GM18526 (cell line): ENCODE measurements at regions not wholly inside any gene's neighbourhood (a gene's known extent, or its start where the extent isn't known, plus 50 kb on each side); places are given as distances from the start of the nearest gene placed in this dataset.

Source experiments
- POLR2A ChIP-seq: IDR thresholded peaks from 3 replicates; pipeline ENCODE4 v1.6.1; 2011; ENCODE audit not compliant: insufficient read length; ENCODE audit errors: extremely low read depth

DNA sequence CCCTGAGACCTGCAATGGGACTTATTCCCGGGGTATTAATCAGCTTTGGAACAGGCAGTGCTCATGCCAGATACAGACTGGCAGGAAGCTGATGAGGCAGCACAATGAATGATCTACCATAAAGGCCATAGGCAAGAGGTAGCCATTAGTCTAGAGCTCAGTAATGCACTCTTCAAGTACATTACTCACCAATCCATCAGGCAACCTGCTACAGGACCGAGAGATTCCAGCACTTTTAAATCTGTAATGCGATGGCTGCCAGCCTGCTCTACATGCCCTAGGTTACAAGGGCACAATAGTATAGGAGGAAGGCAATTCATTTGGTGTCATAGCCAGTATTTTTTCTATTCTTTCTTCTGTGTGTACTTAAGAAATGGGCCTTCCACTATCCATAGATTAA is 217.8 kb upstream of the PMFBP1 start:
- TF ChIP-seq POLR2A = no peak

DNA sequence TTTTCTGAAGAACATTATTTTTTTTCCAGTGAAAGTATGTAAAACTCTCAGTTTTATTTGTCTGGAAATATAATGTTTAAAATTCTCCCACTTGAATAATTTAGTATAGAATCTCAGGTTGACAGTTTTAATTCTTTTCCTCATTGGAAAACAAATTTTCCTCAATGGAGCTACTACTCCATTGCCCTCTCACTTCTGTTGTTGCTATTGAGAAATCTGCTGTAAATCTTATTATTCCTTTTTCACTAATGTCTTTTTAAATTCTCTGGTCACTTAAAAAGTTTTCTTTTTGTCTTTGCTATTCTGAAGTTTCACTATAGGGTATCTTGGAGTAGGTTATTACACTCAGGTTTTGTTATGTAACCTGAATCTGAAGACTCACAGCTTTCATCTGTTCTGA is 216.1 kb upstream of the PMFBP1 start:
- no peak for TF ChIP-seq POLR2A

DNA sequence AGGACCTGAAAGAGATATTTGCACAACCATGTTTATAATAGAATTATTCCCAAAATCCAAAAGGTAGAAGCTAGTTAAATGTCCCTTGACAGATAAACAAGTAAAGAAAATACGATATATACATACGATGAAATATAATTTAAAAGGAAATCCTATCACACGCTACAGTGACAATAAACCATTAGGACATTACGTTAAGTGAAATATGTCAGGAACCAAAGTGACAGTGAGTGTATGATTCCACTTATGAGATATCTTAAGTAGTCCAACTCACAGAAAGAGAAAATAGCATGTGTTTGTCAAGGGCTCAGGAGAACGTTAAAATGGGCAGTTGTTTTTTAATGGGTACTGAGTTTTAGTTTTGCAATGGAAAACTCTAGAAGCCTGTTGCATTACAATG is 212.7 kb upstream of the PMFBP1 start:
- no peak for TF ChIP-seq POLR2A

DNA sequence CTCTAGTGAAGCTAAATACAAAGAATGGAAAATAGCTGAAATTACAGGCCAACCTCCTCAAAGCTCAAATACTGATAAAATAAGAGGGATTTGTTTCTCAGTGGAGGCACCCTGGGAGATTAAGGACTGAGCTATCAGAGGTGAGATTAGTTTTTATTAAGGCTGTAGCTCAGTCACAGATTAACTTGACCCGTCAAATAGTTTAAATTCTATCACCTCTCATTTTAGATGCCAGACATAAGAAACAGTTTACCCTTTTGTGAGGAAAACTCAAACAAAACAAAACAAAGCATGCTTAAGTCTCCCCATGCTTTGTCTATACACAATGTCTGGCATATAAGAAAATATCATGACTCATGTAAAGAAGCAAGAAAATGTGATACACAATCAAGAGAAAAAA is 208.3 kb upstream of the PMFBP1 start:
- TF ChIP-seq POLR2A = no peak

DNA sequence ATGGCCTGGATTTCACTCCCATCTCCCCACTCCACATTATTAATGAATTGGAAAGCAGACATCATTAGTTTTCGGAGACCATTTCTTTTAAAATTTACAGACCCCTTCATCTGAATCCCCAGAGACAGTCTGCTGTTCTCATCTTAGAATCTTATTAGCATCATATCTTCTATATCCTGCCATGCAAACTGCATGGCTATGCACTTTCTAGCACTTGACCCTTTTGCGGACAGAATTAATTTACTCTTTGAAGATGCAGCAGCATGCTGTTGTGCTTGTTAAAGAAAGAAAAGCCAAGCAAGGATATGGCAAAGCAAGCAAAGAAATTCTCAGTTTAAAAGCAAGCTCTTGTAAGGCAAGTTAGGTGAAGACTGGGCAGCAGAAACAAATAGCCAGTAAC is 201.2 kb upstream of the PMFBP1 start:
- no peak for TF ChIP-seq POLR2A

DNA sequence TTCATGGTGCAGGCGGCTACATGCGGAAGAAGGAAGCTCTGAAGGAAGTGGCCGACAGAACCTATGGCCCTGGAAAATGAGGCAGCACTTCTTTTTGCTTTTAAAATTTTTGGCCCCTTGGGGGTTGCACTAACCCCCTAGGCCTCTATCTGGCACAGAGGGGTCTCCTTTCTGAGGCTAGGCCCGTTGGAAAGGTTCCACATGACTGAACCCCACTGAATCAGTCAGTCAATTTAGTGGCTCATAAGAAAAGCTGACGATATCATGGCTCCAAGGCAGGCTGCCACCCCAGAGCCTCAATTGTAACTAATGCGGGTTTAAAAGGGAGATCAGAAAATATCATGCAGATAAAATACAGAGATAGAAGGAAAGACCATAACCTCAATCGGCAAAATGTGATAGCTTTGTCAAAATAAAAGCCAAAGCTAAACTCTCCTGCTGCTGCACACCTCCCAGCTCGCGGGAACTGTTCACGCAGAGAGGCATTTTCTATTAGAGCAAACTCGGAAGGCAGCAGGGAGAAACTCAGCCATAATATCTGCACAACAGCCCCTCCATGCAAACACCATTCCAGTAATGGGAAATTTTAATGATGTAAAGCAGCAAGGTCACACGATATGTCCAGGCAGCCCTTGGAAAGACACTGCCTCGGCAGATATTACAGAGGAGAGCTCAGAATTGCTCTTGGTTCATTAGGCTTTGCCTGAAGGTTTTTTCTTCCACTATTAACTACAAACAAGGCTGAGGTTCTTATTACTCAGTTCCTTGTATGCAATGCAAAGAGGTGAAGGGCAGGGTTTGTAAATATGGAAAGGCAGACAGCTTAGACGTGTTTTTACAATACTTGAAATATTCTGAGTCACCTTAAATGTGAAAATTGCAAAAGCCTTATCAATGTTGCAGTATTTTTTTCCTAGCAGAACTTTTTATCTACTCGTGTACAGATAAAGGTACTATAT is 200.4 kb upstream of the PMFBP1 start:
- TF ChIP-seq POLR2A = no peak

DNA sequence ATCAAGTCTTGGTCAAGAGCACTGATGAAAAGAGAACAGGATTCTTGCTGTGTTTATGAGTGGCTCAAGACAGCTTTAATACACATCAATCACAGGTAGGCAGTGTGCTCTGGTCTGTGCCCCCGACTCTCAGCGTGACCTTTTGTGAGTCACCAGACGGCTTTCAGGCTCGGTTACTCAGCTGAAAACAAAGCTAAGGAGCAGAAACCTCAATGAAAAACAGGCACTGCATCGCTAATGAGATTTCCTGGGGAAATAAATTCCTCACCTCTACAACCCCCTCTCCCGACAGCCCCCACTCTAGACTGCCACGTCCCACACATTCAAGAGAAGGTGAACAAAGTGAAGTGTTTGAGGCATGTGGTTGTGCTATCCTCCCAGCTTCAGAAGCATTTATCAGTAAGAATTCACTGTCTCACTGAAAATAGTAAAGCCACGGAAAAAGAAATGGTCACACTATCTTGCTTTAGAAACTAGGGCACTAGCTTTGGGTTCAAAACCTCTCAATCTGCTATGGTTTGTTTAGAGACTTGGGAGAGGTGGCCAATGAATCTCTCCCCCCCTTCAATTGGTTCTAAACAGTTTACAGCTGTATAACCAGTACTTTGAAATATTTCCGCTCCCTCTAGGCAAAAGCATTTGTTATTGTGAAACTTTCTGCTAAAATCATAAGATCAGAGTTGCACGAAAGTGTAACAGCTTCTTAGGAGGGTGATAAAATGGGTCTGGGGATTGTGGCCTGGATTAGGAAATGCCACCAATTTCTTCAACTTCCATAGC is 199.5 kb upstream of the PMFBP1 start:
- TF ChIP-seq POLR2A = no peak

DNA sequence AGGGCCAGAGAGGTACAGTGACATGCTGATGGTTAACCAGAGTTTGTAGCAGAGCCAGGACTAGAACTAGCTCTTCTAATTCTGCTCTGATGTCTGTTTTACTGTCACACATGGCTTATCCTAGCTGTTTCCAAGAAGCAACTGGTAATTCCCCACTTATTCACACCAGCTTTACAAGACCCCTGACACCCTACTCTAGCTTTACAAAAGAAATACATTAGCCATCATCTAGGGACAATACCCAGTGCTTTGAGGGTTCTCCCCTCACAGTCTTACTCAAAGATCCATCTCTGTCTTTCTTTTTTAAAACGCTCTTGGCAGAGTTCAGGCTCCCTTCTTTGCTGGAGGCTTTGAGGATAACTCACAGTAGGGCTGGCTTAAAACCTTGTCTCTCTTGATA is 197.3 kb upstream of the PMFBP1 start:
- TF ChIP-seq POLR2A = no peak

DNA sequence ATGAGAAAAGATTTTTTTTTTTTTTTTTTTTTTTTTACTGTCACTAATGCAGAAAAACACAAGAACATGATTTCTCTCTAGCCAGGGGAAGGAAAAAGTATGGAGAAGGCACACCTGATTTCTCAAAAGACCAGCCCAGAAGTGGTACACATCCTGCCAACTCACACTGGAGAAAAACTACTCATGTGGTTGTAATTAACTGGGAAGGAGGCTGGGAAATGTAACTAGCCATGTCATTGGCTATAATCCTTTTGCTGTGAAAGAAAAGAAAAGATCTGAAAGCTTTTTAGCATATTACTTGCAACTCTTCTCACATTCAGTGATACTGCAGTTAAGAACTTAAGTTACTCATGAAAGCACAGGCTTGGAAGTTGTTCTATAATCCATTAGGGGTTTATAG is 195.9 kb upstream of the PMFBP1 start:
- TF ChIP-seq POLR2A = no peak

DNA sequence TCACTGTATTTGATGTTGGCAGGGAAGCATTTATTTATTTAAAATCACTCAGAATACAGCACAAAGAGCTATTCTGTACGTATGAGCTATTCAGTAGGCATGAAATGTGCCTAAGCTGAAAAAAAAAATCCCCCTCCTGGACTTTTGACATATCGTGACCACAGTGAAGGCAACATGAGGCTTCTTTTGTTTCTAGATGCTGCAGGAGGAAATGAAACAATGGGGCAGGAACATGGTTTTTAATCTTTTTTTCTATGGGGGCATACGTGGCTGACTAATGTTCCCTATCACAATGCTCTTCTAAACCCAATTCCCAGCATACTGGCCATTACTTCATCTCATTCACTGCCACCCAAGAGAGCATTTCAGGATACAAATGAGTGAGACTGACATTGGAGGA is 191.0 kb upstream of the PMFBP1 start:
- no peak for TF ChIP-seq POLR2A

DNA sequence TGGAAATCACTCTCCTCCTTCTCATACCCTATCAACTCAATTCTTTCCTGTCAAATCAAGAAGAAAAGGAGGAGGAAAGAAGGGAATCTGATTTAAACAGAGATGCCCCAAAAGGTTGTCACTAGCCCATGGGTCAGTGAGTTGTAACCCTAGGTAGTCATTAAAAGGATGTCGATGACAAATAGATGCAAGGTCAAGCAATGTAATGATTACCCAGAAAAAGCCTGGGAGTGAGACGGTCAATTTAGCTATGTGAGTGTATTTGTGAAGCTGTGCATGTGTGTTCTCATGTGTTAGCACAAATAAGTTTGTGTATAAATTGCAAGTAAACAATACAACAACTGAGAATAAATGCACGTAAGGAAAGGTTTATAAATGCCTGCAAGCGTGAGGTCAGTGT is 190.5 kb upstream of the PMFBP1 start:
- TF ChIP-seq POLR2A = no peak

DNA sequence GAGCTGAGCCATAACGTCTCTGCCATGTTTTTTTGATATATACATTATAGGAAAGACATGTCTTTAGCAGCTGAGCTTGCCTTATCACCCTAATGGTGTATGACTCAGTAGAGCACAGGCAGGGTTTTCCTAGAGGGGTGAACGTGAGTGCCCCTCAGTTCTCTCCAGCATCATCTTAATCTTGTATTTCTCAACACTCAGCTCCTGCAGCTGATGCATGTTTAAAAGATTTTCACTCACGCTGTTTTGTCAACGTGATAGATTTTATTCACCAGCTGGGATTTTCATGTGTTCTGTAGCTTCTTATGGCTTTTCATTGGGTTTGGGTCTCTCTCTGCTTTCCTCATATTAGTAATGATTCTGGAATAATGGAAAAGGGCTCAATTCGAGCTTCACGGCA is 186.0 kb upstream of the PMFBP1 start:
- no peak for TF ChIP-seq POLR2A

DNA sequence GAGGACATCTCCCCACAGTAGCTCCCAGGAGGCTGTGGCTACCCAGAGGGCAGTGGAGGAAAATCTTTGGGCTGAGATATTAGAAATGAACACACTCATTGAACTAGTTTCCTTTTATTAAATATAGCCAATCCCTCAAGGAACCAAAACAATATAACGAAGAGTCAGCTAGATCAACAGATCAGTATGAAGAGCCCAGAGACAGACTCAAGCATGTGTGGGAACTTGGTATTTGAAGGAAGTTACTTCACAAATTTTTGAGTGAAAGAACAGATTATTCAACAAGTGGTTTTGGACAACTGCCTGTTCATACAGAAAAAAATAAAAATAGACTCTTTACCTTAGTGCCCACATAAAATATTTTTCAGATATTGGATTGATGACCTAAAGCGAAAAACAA is 183.6 kb upstream of the PMFBP1 start:
- no peak for TF ChIP-seq POLR2A

DNA sequence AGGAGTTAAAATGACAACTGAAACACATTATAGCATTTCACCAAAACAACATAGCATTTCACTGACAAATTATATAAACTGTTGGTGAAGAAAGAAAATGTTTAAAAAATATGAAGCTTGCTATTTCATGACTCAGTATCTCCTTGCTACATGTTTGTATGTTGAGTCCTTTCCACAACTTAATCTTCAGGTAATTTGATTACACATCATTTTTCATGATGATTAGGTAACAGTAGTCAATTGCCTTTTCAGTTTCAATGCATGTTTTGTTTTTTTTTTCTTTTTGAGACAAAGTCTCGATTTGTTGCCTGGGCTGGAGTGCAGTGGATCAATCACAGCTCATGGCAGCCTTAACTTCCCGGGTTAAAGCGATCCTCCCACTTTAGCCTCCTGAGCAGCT is 177.8 kb upstream of the PMFBP1 start:
- TF ChIP-seq POLR2A = no peak

DNA sequence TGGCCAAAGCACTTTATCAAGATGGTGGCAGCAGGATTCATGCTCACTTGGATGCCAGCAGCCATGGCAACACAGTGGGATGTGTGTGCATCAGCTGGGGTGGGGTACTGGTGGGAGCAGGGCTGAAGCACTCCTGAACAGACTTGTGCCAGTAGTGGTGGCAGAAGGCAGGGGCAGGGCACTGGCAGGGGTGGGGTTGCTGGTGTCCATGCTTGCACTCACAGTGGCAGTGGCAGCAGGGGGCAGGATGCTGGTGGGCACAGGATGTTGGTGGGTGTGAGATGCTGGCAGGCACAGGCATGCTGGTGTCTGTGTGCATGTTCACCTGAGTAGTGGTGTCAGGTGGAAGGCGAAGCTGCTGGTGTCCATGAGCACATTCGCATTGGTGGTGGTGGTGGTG is 161.0 kb upstream of the PMFBP1 start:
- no peak for TF ChIP-seq POLR2A

DNA sequence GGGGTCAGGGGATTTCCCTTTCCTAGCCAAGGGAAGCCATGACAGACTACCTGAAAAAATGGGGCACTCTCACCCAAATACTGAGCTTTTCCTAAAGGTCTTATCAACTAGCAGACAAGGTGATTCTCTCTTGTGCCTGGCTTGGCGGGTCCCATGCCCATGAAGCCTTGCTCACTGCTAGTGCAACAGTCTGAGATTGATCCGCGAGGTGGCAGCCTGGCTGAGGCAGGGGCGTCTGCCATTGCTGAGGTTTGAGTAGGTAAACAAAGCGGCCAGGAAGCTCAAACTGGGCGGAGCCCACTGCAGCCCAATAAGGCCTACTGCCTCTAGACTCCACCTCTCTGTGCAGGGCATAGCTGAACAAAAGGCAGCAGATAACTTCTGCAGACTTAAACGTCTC is 152.6 kb upstream of the PMFBP1 start:
- no peak for TF ChIP-seq POLR2A
